IMR-90 (cell line): ENCODE measurements at regions not wholly inside any gene's neighbourhood (a gene's known extent, or its start where the extent isn't known, plus 50 kb on each side); places are given as distances from the start of the nearest gene placed in this dataset.
A peak's percentile ranks its signal among the peaks of the same experiment; 100 is the strongest.

Experiments used
- ATAC-seq: fragments of 200-7000 bp; cut with Tn5 transposase; 2 replicates; pipeline ENCODE4 v1.9.1; 2020; ENCODE audit warnings: low read depth, mild to moderate bottlenecking, moderate library complexity
- BruUV-seq: library from RNA; stranded (reverse); fragments of 400-500 nt; replicated peaks from 2 replicates; lab custom pipeline; 2021; lab: Mats Ljungman, UMichigan
- CTCF ChIA-PET: fragments of 300-600 bp; formaldehyde crosslinking; extraction: SDS; loops from one replicate; lab custom pipeline; 2021; ENCODE audit warnings: antibody characterized with exemption; lab: Yijun Ruan, JAX
- POLR2A ChIA-PET: fragments of 300-600 bp; sonication (Branson Sonifier 250); formaldehyde crosslinking; loops from one replicate; lab custom pipeline; 2022; ENCODE audit warnings: antibody characterized with exemption; ENCODE audit not compliant: unreplicated experiment; lab: Charles Lee
- DNase-seq: peaks from one replicate; pipeline ENCODE4 v3.0.0; 2013
- H2AFZ ChIP-seq: replicated peaks from 2 replicates; pipeline ENCODE3; 2013; ENCODE audit warnings: low read length, mild to moderate bottlenecking; ENCODE audit not compliant: poor library complexity
- H2AK5ac ChIP-seq: 2 replicates; pipeline ENCODE4 v1.6.1; 2013; ENCODE audit warnings: low read depth, low read length, inconsistent platforms
- H2AK9ac ChIP-seq: replicated peaks from 2 replicates; pipeline ENCODE3; 2013; ENCODE audit warnings: mild to moderate bottlenecking, low read depth, low read length, moderate library complexity; ENCODE audit not compliant: poor library complexity
- H2BK120ac ChIP-seq: 2 replicates; pipeline ENCODE4 v1.6.1; 2013; ENCODE audit warnings: low read depth, low read length, inconsistent platforms
- H2BK15ac ChIP-seq: 3 replicates; pipeline ENCODE4 v1.6.1; 2013; ENCODE audit warnings: low read depth, low read length, inconsistent platforms
- H2BK20ac ChIP-seq: 2 replicates; pipeline ENCODE4 v1.6.1; 2013; ENCODE audit warnings: low read depth, mild to moderate bottlenecking, inconsistent platforms, low read length, moderate library complexity
- H2BK5ac ChIP-seq: 2 replicates; pipeline ENCODE4 v1.6.1; 2013; ENCODE audit warnings: mild to moderate bottlenecking, low read depth, low read length, inconsistent platforms; ENCODE audit not compliant: poor library complexity, severe bottlenecking
- H3K14ac ChIP-seq: replicated peaks from 2 replicates; pipeline ENCODE4 v1.6.1; 2013; ENCODE audit warnings: low read depth, low read length, inconsistent platforms
- H3K18ac ChIP-seq: 2 replicates; pipeline ENCODE4 v1.6.1; 2013; ENCODE audit warnings: low read depth, low read length, control low read depth
- H3K23ac ChIP-seq: 2 replicates; pipeline ENCODE4 v1.6.1; 2013; ENCODE audit warnings: low read depth, low read length, inconsistent platforms
- H3K27ac ChIP-seq: 2 replicates; pipeline ENCODE4 v1.5.1; 2013; ENCODE audit warnings: mild to moderate bottlenecking, control low read depth, low read length; ENCODE audit not compliant: insufficient read depth
- H3K27me3 ChIP-seq: 2 replicates; pipeline ENCODE4 v1.6.1; 2013; ENCODE audit warnings: low read length; ENCODE audit not compliant: control insufficient read depth, insufficient read depth
- H3K36me3 ChIP-seq: 2 replicates; pipeline ENCODE4 v1.6.1; 2013; ENCODE audit warnings: low read length, mixed read lengths; ENCODE audit not compliant: control insufficient read depth, insufficient read depth
- H3K4ac ChIP-seq: 2 replicates; pipeline ENCODE4 v1.6.1; 2013; ENCODE audit warnings: low read depth, low read length, inconsistent platforms
- H3K4me1 ChIP-seq: 2 replicates; pipeline ENCODE4 v1.6.1; 2013; ENCODE audit warnings: low read length, mixed read lengths; ENCODE audit not compliant: control insufficient read depth, insufficient read depth
- H3K4me2 ChIP-seq: 2 replicates; pipeline ENCODE4 v1.6.1; 2013; ENCODE audit warnings: low read depth, mild to moderate bottlenecking, control low read depth, low read length, moderate library complexity
- H3K4me3 ChIP-seq: 2 replicates; pipeline ENCODE4 v1.5.1; 2013; ENCODE audit warnings: low read depth, mild to moderate bottlenecking, control low read depth, low read length, moderate library complexity; ENCODE audit not compliant: insufficient read depth
- H3K56ac ChIP-seq: 2 replicates; pipeline ENCODE4 v1.6.1; 2013; ENCODE audit warnings: low read length, inconsistent platforms; ENCODE audit not compliant: insufficient read depth; ENCODE audit errors: extremely low read depth
- H3K79me1 ChIP-seq, 2 experiments: 2 replicates each; pipeline ENCODE4 v1.6.1; 2013; ENCODE audit warnings: low read length in 2 of 2, inconsistent platforms in 1 of 2, low read depth in 1 of 2
- H3K9ac ChIP-seq: 2 replicates; pipeline ENCODE4 v1.6.1; 2013; ENCODE audit warnings: low read depth, low read length, control low read depth
- H3K9me1 ChIP-seq: 2 replicates; pipeline ENCODE4 v1.6.1; 2013; ENCODE audit warnings: low read length, inconsistent platforms; ENCODE audit not compliant: insufficient read depth
- H3K9me3 ChIP-seq: 2 replicates; pipeline ENCODE4 v1.6.1; 2013; ENCODE audit warnings: low read length; ENCODE audit not compliant: control insufficient read depth, insufficient read depth
- H4K20me1 ChIP-seq: 2 replicates; pipeline ENCODE4 v1.6.1; 2013; ENCODE audit warnings: low read length, inconsistent platforms; ENCODE audit not compliant: insufficient read depth
- H4K5ac ChIP-seq: 2 replicates; pipeline ENCODE4 v1.6.1; 2013; ENCODE audit warnings: mild to moderate bottlenecking, low read depth, low read length, control low read depth
- H4K8ac ChIP-seq, 2 experiments: 2 replicates each; pipeline ENCODE4 v1.6.1; 2013; ENCODE audit warnings: low read depth in 2 of 2, low read length in 2 of 2, control low read depth in 1 of 2, inconsistent platforms in 1 of 2
- H4K91ac ChIP-seq: 2 replicates; pipeline ENCODE4 v1.6.1; 2013; ENCODE audit warnings: low read depth, low read length, inconsistent platforms; ENCODE audit not compliant: insufficient read depth
- FOS ChIP-seq: fragments of 150-350 bp; IDR thresholded peaks from 2 replicates; pipeline ENCODE4 v1.6.1; 2016; ENCODE audit warnings: low read depth, low read length
- MAFK ChIP-seq: IDR thresholded peaks from 2 replicates; pipeline ENCODE4 v1.6.1; 2012; ENCODE audit warnings: low read depth, low read length, improper control_type of control experiment
- WGBS, 2 experiments: methylation state at CpG; one replicate each; pipeline versions ENCODE4 v1.1.5 to v1.1.7; 2013; ENCODE audit warnings: missing lambda C conversion rate in 2 of 2; ENCODE audit not compliant: insufficient read length in 1 of 2; ENCODE audit errors: extremely low coverage in 2 of 2; 5-methylcytosine and 5-hydroxymethylcytosine counted together
- dilution Hi-C: fragments of 300-500 bp; cut with HindIII; formaldehyde crosslinking; loops from one replicate; pipeline ENCODE4 v1.14.3; 2018; ENCODE audit warnings: low sequenced_read_pairs; ENCODE audit not compliant: unreplicated experiment
- in situ Hi-C: fragments of 300-500 bp; cut with MboI; formaldehyde crosslinking; loops from 3 replicates; pipeline ENCODE4 v1.14.3; 2019; ENCODE audit warnings: low sequenced_read_pairs, inconsistent platforms, mixed read lengths
- intact Hi-C: fragments of 100-400 bp; cut with micrococcal nuclease; formaldehyde crosslinking; loops from 2 replicates; pipeline ENCODE4 v1.10.0; 2022

DNA sequence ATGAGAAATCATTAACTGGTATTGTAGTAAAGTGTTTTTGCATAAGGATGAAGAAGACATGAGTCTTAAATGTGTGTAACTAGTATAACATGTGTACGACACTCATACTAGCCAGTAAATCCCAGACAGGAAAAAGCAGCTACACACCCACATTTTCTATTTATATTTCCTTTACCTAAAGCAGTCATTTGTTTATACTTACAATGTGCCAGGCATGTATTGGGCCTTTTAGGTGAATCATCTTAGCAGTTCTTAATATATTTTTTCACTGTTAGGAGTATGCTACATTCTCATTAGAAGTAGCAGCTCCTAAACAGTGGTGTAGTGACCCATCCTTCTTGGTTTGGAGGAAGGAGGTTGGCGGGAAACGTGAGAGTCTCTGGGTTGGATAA, 55.8 kb upstream of the TMC1 start:
- Histone ChIP-seq H4K8ac (no peak overlapping the region), H2AK5ac (no peak overlapping the region), H3K9me3 (no peaks in the 10 kb centered on the region), H3K4ac (no peak overlapping the region; the same call in 1 of the 2 replicates), H4K91ac (no peak overlapping the region), H2AK9ac (no peak overlapping the region), H2AFZ (no peak overlapping the region), H3K4me3 (no peak overlapping the region), H2BK120ac (no peak overlapping the region), H2BK15ac (no peak overlapping the region), H3K4me2 (no peak overlapping the region), H3K9me1 (no peaks in the 10 kb centered on the region), H2BK20ac (0 out of 2 replicates have a peak overlapping the region, but pooled peaks have one; percentile 16), H3K18ac (no peak overlapping the region), H3K56ac (no peak overlapping the region), H3K9ac (no peak overlapping the region), H3K27me3 (no peaks in the 10 kb centered on the region), H4K5ac (no peak overlapping the region), H3K14ac (no peak overlapping the region), H3K27ac (no peak overlapping the region), H3K4me1 (peaks cover 7% of the 10 kb centered on the region; the same call in 1 of the 2 replicates), H4K20me1 (no peaks in the 10 kb centered on the region), H3K79me1 (no peaks in the 10 kb centered on the region), H3K36me3 (no peaks in the 10 kb centered on the region), H2BK5ac (no peak overlapping the region), H3K23ac (no peak overlapping the region)
- peak; percentile 78 for DNase-seq
- ATAC-seq, result peak; percentile 72
- ChIA-PET POLR2A (no interaction called here), CTCF (interaction anchor here (0.5 kb wide), 1 partner anchor 34 kb away, joined by 6 read pairs; no protein-coding TSS in a partner anchor)
- intact Hi-C loops (no loop called here), dilution Hi-C loops (no loop called here), in situ Hi-C loops (no loop called here)
- peak; percentile 35; the same call in 1 of the 2 replicates for TF ChIP-seq FOS
- no peak for TF ChIP-seq MAFK
- WGBS, 2 experiments, result no CpG with 5 or more reads among the region's 3 CpGs
- BruUV-seq, result no TSS peak
